HG02870 (cell line): ENCODE measurements at regions not wholly inside any gene's neighbourhood (a gene's known extent, or its start where the extent isn't known, plus 50 kb on each side); places are given as distances from the start of the nearest gene placed in this dataset.
A peak's percentile ranks its signal among the peaks of the same experiment; 100 is the strongest.

Experiments used
- ATAC-seq: cut with Tn5 transposase; IDR thresholded peaks from one replicate; pipeline ENCODE4 v1.9.1; 2021; ENCODE audit warnings: mild to moderate bottlenecking, moderate library complexity; ENCODE audit not compliant: unreplicated experiment

GRCh38 chr9:110109333-110110092, 98.4 kb downstream of the C9orf152 start:
- ATAC-seq: no peak

- no peak for ATAC-seq
Observed at GRCh38 chr9:110110154-110110553, 97.8 kb downstream of the C9orf152 start.

- no peak for ATAC-seq
Observed at GRCh38 chr9:110111868-110112267, 96.1 kb downstream of the C9orf152 start.

DNA sequence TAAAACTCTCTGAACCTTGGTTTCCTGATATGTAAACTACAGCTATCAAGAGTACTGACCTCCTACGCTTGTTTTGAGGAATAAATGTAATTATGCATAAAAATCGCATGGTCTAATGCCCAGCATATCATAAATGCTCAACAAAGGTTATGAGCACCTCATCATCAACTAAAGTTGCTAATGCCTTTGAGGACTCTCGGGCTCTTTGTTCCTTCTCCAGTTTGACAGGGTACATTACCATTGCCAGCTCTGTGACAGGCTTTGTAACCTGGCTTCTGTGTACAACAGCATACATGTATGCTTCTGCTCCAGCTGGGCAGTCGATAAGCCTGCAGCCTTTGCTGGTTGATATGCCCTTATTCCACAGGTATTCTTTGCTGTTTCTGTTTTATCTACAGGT, 95.2 kb downstream of the C9orf152 start:
- no peak for ATAC-seq

DNA sequence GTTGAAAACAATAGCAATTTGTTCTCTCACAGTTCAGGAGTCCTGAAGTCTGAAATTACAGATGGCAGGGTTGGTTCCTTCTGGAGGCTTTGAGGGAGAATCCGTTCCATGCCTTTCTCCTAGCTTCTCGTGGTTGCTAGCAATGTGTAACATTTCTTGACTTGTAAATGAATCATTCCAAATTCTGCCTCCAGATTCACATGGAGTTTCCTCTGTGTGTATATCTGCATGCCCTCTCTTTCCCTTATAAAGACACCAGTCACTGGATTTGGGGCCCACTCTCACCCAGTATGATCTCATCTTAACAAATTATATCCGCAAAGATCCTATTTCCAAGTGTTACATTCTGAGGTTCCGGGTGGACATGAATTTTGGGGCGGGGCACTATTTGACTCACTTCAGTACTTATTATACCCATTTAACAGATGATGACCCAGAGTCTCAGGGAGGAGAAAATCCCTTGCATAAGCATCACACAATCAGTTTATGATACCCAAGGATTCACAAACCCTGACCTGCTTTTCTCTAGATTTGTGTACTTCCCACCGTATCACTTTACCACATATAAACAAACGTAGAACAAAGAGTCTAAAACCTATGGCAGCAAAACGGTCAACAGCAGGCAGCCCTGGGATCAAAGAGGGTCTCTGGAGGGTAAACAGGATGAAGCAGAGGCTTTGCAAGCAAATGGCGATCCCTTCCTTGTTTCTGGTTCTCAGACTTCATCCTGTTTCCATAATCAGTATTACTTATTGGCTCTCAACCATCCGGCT, 93.7 kb downstream of the C9orf152 start:
- ATAC-seq: no peak

GRCh38 chr9:110114859-110115201, 93.1 kb downstream of the C9orf152 start:
- no peak for ATAC-seq

DNA sequence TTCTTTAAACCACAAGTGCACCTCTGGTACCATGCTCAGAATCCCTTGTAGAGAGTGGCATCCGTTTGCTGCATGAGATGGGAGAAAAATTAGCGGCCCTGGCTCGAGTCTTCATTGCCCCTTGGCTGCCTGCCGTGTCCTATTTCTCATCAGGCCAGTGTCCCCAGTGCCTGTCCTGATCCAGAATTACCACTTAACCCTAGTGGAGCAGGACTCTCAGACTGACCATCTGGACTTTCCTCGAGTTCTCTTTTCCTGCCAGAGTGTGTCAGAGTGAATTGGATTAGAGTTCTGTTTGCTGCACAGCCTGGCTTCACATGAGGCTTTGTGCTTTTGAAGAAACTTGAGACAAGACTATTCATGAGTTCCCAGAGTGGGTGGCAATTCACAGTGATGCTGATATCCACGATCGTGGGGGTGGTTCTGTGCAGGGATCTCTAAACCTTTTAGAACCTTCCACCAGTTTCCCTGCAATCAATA, 92.6 kb downstream of the C9orf152 start:
- no peak for ATAC-seq

- no peak for ATAC-seq
Observed at GRCh38 chr9:110115826-110116542, 92.0 kb downstream of the C9orf152 start.

DNA sequence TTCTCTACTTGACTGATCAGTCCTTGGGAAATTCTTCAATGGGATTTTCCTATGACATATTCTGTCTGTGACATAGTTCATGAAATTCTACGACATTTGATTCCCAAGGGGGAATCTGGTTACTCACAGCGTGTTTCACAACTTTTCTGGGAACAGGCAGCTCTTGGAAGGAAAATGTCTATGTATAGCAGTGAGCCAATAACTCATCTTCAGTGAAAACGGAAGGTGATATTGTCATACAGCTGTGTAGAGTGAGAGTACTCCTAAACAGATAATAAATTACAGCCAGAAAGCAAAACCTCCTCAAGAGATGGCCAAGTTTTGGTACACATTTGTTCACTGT, 91.4 kb downstream of the C9orf152 start:
- ATAC-seq: no peak

DNA sequence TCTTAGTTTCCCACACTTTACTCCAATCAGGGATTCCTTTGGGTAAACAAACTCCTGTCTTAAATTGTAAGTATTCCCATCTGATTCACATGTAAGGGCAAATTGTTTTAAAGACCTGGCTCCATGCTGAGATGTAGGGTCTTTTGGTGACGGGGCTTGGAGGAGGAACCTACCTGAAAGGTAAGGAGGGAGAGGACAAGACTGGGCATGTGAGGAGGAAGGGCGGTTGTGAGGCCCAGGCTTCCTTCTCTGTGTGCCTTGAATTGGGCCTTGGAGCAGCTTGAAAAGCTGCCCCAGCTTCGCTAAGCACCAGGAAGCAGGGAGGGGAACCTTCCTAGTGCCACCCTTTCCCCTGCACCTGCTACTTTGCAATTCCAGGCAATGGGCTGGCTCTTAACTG, 86.8 kb downstream of the C9orf152 start:
- no peak for ATAC-seq

DNA sequence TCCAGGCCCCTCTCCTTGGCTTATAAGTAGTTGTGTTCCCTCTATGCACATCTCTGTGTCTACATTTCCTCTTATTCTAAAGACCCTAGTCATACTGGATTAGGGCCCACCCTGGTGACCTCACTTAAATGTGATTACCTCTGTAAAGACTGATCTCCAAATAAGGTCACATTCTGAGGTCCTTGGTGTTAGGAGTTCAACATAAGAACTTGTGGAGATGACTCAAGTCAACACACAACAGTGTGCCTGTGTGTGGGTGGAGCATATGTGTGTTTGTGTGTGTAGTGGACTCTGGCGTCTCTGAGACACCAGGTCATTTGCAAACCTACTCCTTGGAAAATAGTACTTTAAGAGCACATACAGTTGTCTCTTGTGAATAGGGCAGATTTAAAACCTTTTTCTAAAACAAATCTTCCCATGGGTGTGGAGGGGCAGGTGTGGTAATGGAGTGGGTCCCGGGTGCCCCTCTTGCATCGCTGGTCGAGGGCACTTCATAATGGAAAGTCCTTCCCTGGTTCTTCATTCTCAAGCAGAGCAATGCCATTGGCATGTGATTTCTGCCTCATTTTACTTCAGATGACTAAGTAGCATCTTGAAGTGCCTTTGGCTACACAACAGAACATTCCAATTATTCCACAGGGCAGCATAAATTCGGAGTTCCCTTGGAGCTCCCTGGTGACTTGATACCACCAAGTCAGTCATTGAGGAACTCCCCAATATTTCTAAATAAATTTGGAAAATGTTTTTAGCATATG, 84.4 kb downstream of the C9orf152 start:
- no peak for ATAC-seq

- no peak for ATAC-seq
Observed at GRCh38 chr9:110124439-110124838, 83.5 kb downstream of the C9orf152 start.

- ATAC-seq: no peak
Observed at GRCh38 chr9:110125207-110125751, 82.7 kb downstream of the C9orf152 start.

- no peak for ATAC-seq
Observed at GRCh38 chr9:110125763-110126351, 82.1 kb downstream of the C9orf152 start.

GRCh38 chr9:110126499-110126941, 81.4 kb downstream of the C9orf152 start:
- no peak for ATAC-seq

GRCh38 chr9:110126986-110127864, 80.7 kb downstream of the C9orf152 start:
- ATAC-seq: no peak

GRCh38 chr9:110128664-110129329, 79.2 kb downstream of the C9orf152 start:
- ATAC-seq: peak; percentile 45

DNA sequence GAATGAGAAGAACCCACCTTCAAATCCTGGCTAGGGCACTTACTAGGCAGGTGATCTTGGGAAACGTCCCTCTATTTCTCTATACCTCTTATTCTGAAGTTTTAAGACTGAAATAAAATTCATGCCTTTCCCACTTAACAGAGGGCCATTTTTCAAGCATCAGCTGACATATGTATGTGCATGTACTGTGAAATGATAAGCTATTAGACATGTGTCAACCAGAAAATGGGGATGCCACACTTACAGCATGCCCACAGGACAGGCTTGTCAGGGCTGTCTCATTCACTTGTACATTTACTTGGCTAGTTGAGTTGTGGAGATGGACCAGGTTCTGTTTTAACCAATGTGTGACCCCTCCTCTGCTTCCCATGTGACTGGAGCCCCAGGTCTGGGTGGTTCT, 78.5 kb downstream of the C9orf152 start:
- ATAC-seq: no peak

DNA sequence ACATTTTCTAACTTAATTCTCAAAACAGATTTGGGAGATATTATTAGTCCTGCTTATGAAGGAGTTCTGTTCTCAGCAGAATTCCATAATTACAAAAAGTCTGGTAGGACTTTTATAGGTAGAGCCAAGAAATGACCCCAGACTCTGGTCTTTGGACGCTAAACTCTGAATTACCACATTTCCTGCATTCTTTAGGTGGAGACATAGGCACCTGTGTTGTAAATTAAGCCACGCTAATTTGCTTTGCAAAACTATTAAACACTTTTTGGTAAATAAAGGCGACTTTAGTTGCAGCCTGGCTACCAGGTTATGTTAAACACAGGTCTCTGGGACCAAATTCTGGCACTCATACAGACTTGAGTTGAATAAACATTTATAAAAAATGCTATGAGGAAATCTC, 77.7 kb downstream of the C9orf152 start:
- no peak for ATAC-seq
